GM23338 (cell line): ENCODE measurements at regions not wholly inside any gene's neighbourhood (a gene's known extent, or its start where the extent isn't known, plus 50 kb on each side); places are given as distances from the start of the nearest gene placed in this dataset.

Experiments used
- CREB1 ChIP-seq: fragments of 250-450 bp; sonication (Bioruptor Pico); IDR thresholded peaks from 2 replicates; pipeline ENCODE4 v1.5.0; 2020; ENCODE audit warnings: low read depth, mild to moderate bottlenecking, moderate library complexity
- EZH2 ChIP-seq: fragments of 200-600 bp; sonication (generic); IDR thresholded peaks from one replicate; pipeline ENCODE4 v1.8.0; 2017; ENCODE audit warnings: antibody characterized with exemption, mild to moderate bottlenecking, low read depth; ENCODE audit not compliant: unreplicated experiment
- JUNB ChIP-seq: IDR thresholded peaks from one replicate; pipeline ENCODE4 v1.6.1; 2016; ENCODE audit warnings: antibody characterized with exemption; ENCODE audit not compliant: unreplicated experiment
- NANOG ChIP-seq: IDR thresholded peaks from 2 replicates; pipeline ENCODE4 v1.6.1; 2016; ENCODE audit warnings: antibody characterized with exemption, borderline replicate concordance
- POLR2AphosphoS5 ChIP-seq: IDR thresholded peaks from 2 replicates; pipeline ENCODE4 v1.6.1; 2016; ENCODE audit warnings: antibody characterized with exemption, low read depth
- TF ChIP-seq, protein P1 (sequence below): fragments of 250-450 bp; sonication (Bioruptor Pico); IDR thresholded peaks from 2 replicates; pipeline ENCODE4 v1.5.0; 2020; ENCODE audit warnings: mild to moderate bottlenecking, moderate library complexity
- TF ChIP-seq, protein P2 (sequence below): IDR thresholded peaks from one replicate; pipeline ENCODE4 v1.6.1; 2018; ENCODE audit warnings: antibody characterized with exemption; ENCODE audit not compliant: unreplicated experiment
- TF ChIP-seq, protein P3 (sequence below): IDR thresholded peaks from 2 replicates; pipeline ENCODE4 v1.6.1; 2016; ENCODE audit warnings: antibody characterized with exemption

DNA sequence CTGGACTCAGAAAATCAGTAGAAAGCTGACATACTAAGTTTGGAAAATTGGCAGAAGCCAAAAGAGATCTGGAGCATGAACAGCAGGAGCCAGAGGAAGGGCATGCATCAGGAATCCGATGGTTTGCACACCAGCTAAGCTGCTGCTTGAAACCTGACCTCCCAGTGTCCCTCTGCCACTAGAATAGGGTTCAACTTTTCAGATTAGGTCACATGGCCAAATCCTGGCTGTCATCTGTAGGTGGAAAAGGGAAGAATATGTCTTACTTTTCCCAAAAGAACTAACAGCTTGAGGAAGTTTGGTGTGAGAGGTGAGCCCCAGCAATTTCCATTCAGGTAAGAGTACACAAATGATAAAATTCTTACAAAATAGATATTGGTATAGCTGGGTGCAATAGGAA lies 732.6 kb downstream of the RERGL start (continued):
- TF ChIP-seq, protein P1, sequence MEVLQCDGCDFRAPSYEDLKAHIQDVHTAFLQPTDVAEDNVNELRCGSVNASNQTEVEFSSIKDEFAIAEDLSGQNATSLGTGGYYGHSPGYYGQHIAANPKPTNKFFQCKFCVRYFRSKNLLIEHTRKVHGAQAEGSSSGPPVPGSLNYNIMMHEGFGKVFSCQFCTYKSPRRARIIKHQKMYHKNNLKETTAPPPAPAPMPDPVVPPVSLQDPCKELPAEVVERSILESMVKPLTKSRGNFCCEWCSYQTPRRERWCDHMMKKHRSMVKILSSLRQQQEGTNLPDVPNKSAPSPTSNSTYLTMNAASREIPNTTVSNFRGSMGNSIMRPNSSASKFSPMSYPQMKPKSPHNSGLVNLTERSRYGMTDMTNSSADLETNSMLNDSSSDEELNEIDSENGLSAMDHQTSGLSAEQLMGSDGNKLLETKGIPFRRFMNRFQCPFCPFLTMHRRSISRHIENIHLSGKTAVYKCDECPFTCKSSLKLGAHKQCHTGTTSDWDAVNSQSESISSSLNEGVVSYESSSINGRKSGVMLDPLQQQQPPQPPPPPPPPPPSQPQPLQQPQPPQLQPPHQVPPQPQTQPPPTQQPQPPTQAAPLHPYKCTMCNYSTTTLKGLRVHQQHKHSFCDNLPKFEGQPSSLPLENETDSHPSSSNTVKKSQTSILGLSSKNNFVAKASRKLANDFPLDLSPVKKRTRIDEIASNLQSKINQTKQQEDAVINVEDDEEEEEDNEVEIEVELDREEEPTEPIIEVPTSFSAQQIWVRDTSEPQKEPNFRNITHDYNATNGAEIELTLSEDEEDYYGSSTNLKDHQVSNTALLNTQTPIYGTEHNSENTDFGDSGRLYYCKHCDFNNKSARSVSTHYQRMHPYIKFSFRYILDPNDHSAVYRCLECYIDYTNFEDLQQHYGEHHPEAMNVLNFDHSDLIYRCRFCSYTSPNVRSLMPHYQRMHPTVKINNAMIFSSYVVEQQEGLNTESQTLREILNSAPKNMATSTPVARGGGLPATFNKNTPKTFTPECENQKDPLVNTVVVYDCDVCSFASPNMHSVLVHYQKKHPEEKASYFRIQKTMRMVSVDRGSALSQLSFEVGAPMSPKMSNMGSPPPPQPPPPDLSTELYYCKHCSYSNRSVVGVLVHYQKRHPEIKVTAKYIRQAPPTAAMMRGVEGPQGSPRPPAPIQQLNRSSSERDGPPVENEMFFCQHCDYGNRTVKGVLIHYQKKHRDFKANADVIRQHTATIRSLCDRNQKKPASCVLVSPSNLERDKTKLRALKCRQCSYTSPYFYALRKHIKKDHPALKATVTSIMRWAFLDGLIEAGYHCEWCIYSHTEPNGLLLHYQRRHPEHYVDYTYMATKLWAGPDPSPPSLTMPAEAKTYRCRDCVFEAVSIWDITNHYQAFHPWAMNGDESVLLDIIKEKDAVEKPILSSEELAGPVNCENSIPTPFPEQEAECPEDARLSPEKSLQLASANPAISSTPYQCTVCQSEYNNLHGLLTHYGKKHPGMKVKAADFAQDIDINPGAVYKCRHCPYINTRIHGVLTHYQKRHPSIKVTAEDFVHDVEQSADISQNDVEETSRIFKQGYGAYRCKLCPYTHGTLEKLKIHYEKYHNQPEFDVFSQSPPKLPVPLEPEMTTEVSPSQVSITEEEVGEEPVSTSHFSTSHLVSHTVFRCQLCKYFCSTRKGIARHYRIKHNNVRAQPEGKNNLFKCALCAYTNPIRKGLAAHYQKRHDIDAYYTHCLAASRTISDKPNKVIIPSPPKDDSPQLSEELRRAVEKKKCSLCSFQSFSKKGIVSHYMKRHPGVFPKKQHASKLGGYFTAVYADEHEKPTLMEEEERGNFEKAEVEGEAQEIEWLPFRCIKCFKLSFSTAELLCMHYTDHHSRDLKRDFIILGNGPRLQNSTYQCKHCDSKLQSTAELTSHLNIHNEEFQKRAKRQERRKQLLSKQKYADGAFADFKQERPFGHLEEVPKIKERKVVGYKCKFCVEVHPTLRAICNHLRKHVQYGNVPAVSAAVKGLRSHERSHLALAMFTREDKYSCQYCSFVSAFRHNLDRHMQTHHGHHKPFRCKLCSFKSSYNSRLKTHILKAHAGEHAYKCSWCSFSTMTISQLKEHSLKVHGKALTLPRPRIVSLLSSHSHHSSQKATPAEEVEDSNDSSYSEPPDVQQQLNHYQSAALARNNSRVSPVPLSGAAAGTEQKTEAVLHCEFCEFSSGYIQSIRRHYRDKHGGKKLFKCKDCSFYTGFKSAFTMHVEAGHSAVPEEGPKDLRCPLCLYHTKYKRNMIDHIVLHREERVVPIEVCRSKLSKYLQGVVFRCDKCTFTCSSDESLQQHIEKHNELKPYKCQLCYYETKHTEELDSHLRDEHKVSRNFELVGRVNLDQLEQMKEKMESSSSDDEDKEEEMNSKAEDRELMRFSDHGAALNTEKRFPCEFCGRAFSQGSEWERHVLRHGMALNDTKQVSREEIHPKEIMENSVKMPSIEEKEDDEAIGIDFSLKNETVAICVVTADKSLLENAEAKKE (CRISPR knock-in tag): no peak
- TF ChIP-seq JUNB (no peak), CREB1 (no peak), POLR2AphosphoS5 (no peak), NANOG (no peak), EZH2 (no peak)
- TF ChIP-seq, protein P2, sequence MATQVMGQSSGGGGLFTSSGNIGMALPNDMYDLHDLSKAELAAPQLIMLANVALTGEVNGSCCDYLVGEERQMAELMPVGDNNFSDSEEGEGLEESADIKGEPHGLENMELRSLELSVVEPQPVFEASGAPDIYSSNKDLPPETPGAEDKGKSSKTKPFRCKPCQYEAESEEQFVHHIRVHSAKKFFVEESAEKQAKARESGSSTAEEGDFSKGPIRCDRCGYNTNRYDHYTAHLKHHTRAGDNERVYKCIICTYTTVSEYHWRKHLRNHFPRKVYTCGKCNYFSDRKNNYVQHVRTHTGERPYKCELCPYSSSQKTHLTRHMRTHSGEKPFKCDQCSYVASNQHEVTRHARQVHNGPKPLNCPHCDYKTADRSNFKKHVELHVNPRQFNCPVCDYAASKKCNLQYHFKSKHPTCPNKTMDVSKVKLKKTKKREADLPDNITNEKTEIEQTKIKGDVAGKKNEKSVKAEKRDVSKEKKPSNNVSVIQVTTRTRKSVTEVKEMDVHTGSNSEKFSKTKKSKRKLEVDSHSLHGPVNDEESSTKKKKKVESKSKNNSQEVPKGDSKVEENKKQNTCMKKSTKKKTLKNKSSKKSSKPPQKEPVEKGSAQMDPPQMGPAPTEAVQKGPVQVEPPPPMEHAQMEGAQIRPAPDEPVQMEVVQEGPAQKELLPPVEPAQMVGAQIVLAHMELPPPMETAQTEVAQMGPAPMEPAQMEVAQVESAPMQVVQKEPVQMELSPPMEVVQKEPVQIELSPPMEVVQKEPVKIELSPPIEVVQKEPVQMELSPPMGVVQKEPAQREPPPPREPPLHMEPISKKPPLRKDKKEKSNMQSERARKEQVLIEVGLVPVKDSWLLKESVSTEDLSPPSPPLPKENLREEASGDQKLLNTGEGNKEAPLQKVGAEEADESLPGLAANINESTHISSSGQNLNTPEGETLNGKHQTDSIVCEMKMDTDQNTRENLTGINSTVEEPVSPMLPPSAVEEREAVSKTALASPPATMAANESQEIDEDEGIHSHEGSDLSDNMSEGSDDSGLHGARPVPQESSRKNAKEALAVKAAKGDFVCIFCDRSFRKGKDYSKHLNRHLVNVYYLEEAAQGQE: no peak
- TF ChIP-seq, protein P3, sequence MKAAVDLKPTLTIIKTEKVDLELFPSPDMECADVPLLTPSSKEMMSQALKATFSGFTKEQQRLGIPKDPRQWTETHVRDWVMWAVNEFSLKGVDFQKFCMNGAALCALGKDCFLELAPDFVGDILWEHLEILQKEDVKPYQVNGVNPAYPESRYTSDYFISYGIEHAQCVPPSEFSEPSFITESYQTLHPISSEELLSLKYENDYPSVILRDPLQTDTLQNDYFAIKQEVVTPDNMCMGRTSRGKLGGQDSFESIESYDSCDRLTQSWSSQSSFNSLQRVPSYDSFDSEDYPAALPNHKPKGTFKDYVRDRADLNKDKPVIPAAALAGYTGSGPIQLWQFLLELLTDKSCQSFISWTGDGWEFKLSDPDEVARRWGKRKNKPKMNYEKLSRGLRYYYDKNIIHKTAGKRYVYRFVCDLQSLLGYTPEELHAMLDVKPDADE: no peak
